Activated CD8-positive, alpha-beta memory T cell treated with anti-CD3 and anti-CD28 coated beads, Interleukin-2, amount 50 U/mL, for 48 hours (primary cell): ENCODE measurements at regions not wholly inside any gene's neighbourhood (a gene's known extent, or its start where the extent isn't known, plus 50 kb on each side); places are given as distances from the start of the nearest gene placed in this dataset.

ENCODE experiments used
- DNase-seq: peaks from one replicate; pipeline ENCODE4 v3.0.0-alpha.2; 2020

GRCh38 chr13:50071379-50071778, 56.1 kb downstream of the KCNRG start:
- no peak for DNase-seq

DNA sequence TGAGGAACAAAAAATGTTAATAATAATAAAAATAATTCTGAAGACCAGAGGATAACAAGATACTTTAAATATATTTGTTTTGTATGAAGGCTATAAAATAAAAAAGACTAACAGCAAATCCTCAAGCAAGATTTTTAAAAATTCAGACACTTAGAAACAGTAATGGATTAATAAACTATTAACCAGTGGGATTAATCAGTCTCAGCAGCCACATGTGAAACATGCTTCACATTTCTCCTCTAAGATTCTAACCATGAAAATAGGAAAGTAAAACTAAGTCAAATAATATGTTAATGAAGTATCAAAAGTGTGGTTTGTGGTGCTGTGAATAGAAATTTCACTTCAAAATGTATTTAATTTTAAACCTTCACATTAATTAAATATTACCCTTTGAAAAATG, 57.4 kb downstream of the KCNRG start:
- no peak for DNase-seq

DNA sequence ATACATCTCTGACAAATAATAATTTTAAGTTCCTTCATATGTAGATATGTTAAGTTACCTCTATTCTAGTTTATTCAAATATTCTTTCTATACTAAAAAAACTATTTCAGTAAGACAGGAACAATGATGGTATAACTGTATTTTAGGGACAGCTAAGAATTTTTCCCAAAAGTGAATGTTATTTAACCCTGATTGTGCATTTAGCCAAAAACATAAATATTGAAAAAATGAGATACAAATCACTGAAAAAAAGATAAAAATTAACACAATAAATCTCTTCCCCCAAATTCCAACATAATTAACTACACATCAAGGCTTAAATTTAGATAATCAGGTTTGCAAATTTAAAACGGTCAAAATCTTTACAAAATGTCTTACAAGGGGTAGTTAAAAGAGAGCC, 58.1 kb downstream of the KCNRG start:
- no peak for DNase-seq

- no peak for DNase-seq
Observed at GRCh38 chr13:50074843-50075242, 59.6 kb downstream of the KCNRG start.

GRCh38 chr13:50075619-50076097, 60.4 kb downstream of the KCNRG start:
- no peak for DNase-seq

DNA sequence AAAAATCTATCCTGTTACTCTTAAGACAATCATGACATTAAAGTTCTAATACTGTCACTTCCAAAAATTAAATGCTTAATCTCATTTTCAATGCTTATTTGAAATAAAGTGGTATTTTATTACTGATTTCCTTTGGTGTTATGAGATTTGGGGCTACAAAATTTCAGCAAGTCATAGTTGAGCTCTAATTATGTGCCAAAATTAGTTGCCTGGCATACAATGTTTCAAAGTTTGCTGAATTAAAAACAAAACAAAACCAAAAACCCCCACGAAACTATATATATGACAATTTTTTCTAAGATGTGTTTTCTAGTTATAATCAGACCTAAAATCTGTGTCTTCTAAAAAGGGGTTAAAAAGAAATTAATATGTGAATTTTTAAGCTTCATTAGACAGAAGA, 62.2 kb downstream of the KCNRG start:
- no peak for DNase-seq

DNA sequence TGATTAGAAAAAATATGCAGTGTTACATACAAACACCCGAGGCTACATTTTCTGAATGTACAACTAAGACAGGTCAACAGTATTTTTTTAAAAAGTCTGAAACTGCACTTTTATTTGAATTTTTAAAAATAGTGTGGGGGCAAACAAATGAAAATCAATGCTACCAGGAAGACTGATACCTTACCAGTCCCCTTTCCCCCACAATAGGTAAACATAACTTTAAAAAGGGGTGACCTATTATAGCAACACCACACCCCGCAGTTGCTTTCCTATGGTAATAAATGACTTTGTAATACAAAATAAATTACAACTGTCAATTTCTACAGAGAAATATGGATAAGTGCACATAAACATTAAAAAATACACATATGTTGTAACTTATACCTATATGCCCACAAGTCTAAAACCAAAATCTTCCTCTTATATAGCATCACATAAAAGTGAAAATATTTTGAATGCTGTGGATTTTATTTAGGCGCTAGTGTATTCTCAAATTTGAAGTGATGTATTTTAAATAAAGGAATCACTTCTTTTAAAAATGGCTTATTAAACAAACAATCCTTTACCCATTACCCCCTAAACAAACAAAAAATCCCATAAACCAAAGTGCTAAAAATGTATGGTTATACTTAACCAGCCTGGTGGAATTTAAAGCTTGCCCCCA, 63.1 kb downstream of the KCNRG start:
- no peak for DNase-seq

GRCh38 chr13:50078895-50079654, 63.8 kb downstream of the KCNRG start:
- no peak for DNase-seq

GRCh38 chr13:50079655-50080202, 64.5 kb downstream of the KCNRG start:
- no peak for DNase-seq

DNA sequence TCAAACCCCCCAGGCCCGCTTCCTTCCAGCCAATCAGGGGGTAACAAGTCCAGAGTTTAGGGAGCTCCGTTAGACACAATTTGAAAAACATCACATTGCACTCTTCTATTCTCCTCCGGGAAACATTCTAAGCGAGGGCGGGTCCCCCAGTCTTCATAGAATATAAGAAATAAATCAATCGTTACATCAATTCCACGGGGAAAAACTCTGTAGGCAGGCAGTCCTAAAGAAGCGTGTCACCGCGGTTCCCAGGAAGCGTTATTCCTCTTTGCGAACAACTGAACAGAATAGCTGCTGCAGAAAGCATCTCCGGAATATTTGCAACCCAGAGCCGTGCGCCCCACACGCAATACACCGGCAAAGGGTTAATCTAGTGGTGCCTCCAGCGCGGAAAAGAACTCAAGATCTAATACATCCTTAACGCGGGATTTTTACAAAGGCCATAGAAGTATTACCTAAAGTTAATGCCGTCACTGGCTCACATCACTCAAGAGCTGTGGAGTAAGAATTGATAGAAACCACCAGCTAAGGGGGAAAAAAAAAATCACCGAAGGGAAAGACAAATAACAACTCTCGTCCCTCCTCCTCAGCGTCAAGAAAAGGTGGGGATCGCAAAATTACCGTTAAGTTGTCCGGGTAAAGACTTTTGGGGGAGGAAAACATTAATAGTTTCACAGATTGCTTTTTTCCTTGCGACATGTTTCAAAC, 65.1 kb downstream of the KCNRG start:
- DNase-seq, result no peak

DNA sequence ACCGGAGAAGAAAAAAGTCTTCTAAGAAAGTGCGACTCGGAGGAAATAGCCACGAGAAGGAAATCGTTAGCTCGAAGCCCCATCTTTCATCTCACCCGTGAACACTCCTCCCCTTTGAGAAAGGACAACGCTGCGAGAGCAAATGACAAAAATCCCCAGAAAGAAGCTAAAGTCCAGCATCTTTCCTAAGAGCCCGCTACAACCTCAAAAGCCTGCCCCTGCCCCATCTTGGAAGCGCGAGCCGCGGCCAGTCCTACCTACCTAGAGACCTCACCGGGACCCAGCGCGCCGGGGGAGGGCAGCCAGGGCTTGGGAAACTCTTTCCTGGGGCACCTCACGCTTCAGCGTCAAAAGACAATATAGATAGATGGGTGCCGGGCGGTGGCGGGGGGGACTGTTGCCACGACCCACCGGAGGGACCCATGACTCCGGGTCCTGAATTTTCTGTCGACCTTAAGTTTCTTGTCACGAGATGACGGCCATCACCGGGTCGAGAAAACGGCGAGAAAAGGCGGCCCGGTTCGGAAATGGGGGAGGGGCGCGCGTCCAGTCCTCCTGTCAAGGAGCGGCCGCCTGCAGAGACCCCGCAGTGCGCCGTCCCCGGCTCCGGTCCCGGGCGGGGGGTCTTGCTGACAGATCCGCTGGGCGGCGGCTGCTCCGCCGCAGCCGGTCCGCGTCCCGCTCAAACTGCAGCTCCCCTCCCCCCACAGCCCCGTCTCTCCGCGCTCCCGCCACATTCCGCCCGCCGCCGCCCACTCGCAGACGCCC, 65.9 kb downstream of the KCNRG start:
- peak; percentile 83 for DNase-seq

DNA sequence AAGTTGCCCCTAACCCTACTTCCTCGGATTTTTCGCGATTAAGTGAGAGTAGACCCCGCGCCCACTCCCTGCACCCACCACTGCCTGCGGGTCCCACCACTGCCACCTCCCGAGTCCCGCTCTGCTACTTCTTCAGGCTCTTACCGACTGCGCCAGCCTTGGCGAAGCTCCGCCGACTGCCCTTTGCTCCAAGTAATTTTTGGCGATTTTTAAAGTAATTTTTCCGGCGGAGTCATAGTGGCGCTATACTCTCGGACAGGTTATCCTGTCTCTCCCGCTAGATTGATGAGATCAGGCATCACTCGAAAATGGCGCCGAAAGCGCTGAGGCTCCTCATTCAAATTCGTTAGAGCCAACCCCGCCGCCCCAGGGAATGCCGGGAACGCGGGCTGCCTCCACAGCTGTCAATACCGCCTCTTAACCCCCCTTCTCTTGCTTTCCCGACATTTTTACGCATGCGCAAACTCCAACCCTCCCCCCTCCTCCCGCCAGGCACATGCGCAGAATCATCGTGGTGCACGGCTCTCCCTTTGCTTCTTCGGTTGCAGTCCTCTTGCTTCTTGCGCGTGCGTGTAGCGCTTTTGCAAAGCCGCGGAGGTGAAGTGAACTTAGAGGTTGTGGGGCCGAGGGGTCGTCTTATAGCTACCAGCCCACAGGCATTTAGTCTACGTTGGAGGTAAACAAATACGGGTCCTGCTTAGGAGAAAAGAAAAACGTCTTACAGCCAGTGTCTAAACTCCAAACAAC, 66.6 kb downstream of the KCNRG start:
- DNase-seq, result peak; percentile 97

DNA sequence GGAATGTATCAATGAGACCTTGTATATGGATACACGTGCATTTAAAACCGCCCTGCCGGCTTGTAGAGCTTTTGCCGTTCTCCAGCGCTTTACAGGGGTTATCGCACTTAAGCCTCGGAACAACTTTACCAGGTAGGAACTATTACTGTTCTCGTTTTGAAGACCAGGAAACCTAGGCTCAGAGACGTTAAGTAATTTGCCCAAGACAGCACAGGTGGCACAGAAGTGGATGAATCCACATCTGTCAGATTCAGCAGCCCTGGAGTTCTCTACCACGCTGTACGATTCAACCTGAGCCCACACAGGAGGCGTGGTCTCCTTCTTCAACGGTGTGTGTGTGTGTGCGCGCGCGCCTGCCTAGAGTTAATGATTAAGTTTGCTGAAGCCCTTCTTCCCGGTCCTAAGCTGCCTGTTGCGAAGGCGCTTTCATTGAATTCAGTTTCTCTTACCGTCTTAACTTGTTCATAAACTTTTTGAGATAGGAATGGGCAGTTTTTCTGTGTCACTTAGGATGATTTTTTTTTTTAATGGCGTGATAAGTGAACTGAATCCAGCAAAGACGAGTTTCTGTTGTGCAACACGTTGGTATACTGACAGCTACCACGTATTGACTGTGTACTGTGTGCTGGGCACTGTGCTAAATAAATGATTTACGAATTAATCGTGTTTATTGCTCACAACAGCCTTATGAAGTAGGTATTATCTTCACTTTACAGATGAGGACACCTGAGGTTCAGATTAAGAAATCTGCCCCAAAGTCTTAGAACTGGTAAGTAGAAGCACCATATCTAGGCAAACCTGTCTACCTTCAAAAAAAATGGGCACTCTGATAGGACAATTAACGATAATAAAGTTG, 67.4 kb downstream of the KCNRG start:
- DNase-seq, result peak; percentile 82

DNA sequence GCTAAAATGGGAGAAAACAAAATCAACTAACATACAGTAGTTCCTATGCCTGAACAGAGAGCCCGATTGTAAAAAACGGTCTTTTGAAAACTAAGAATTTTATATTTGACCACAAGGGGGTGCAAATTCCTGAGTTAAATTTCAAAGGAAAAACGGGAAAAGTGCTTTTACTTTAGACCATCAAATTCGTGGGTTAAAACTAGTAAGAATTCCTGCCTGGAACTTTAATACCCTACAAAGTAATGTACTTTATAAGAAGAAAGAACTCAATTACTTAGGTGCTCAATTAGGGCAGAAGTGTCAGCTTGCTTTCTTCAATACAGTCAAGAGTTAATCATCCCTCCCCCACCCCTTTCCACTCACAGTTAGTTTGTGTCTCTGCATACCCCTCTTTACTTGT, 69.8 kb downstream of the KCNRG start:
- no peak for DNase-seq

- DNase-seq, result no peak
Observed at GRCh38 chr13:50089633-50090032, 74.4 kb downstream of the KCNRG start.

- DNase-seq, result no peak
Observed at GRCh38 chr13:50090211-50090610, 75.0 kb downstream of the KCNRG start.

GRCh38 chr13:50094615-50095293, 79.5 kb downstream of the KCNRG start:
- DNase-seq, result no peak

GRCh38 chr13:50098693-50099092, 83.4 kb downstream of the KCNRG start:
- no peak for DNase-seq

- DNase-seq, result no peak
Observed at GRCh38 chr13:50099473-50099872, 84.2 kb downstream of the KCNRG start.

GRCh38 chr13:50101590-50101989, 86.3 kb downstream of the KCNRG start:
- no peak for DNase-seq
